ENCODE measurements at regions not wholly inside any gene's neighbourhood (a gene's known extent, or its start where the extent isn't known, plus 50 kb on each side); places are given as distances from the start of the nearest gene placed in this dataset.
A peak's percentile ranks its signal among the peaks of the same experiment; 100 is the strongest.

GRCh38 chr6:84554706-84555105 lies 209.7 kb downstream of the TBX18 start:
- H3K4me3 ChIP-seq: no peak overlapping the region
- no peak overlapping the region for H3K27ac ChIP-seq
- no peaks in the 10 kb centered on the region for H3K4me1 ChIP-seq
- intact Hi-C loops (cut with DNase I; ENCODE audit: low total_unique reads): no loop called here
- no peaks in the 10 kb centered on the region for H3K27me3 ChIP-seq
- no peaks in the 10 kb centered on the region for H3K36me3 ChIP-seq
- no peak for DNase-seq
- TF ChIP-seq POLR2A (IDR thresholded peaks at IDR 0.05) (no peak), EP300 (IDR thresholded peaks at IDR 0.05) (no peak), POLR2AphosphoS5 (IDR thresholded peaks at IDR 0.05) (no peak)
- TF ChIP-seq, protein P1, sequence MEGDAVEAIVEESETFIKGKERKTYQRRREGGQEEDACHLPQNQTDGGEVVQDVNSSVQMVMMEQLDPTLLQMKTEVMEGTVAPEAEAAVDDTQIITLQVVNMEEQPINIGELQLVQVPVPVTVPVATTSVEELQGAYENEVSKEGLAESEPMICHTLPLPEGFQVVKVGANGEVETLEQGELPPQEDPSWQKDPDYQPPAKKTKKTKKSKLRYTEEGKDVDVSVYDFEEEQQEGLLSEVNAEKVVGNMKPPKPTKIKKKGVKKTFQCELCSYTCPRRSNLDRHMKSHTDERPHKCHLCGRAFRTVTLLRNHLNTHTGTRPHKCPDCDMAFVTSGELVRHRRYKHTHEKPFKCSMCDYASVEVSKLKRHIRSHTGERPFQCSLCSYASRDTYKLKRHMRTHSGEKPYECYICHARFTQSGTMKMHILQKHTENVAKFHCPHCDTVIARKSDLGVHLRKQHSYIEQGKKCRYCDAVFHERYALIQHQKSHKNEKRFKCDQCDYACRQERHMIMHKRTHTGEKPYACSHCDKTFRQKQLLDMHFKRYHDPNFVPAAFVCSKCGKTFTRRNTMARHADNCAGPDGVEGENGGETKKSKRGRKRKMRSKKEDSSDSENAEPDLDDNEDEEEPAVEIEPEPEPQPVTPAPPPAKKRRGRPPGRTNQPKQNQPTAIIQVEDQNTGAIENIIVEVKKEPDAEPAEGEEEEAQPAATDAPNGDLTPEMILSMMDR (IDR thresholded peaks at IDR 0.05): no peak
- 71 to 82% (median 81%) methylated on average over 4 of the region's 4 CpGs for WGBS, 5 donors
- peaks cover 0 to 8% (median 0%) of the 10 kb centered on the region in 4 donors for H3K9me3 ChIP-seq

GRCh38 chr6:84554074-84554473 lies 210.3 kb downstream of the TBX18 start:
- no peak for TF ChIP-seq POLR2AphosphoS5 (IDR thresholded peaks at IDR 0.05)
- TF ChIP-seq EP300 (IDR thresholded peaks at IDR 0.05): no peak
- TF ChIP-seq POLR2A (IDR thresholded peaks at IDR 0.05): no peak
- TF ChIP-seq, protein P1 (IDR thresholded peaks at IDR 0.05): no peak
- intact Hi-C loops (cut with DNase I; ENCODE audit: low total_unique reads): no loop called here
- peak in 1 of 2 donors; percentile 20 for DNase-seq
- Histone ChIP-seq H3K27ac (no peak overlapping the region), H3K4me3 (no peak overlapping the region), H3K36me3 (no peaks in the 10 kb centered on the region), H3K9me3 (peaks cover 0 to 8% (median 0%) of the 10 kb centered on the region in 4 donors), H3K27me3 (no peaks in the 10 kb centered on the region), H3K4me1 (no peaks in the 10 kb centered on the region)

GRCh38 chr6:84553527-84553926 lies 210.9 kb downstream of the TBX18 start:
- no peaks in the 10 kb centered on the region for H3K4me1 ChIP-seq
- H3K4me3 ChIP-seq: no peak overlapping the region
- 21 to 48% (median 36%) methylated on average over 1 of the region's 1 CpG for WGBS, 5 donors
- no peak for DNase-seq
- intact Hi-C loops (cut with DNase I; ENCODE audit: low total_unique reads): no loop called here
- TF ChIP-seq EP300 (IDR thresholded peaks at IDR 0.05) (no peak), POLR2A (IDR thresholded peaks at IDR 0.05) (no peak), POLR2AphosphoS5 (IDR thresholded peaks at IDR 0.05) (no peak)
- TF ChIP-seq, protein P1 (IDR thresholded peaks at IDR 0.05): no peak
- no peak overlapping the region for H3K27ac ChIP-seq
- H3K9me3 ChIP-seq: peaks cover 0 to 8% (median 0%) of the 10 kb centered on the region in 4 donors
- H3K36me3 ChIP-seq: no peaks in the 10 kb centered on the region
- no peaks in the 10 kb centered on the region for H3K27me3 ChIP-seq

DNA sequence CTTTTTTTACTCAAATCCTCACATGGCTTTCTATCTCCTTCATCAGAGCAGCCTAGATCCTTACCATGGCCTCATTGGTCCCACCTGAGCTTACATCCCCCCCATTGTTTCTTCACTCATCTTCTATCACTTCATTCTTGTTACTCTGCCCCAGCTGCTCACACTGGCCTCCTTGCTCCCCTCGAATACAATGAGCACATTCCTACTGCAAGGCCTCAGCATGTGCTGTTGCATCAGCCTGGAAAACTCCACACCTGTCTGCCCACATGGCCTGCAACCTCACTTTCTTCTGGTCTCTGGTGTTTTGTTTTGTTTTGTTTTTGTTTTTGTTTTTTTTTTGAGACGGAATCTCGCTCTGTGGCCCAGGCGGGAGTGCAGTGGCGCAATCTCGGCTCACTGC lies 212.6 kb downstream of the TBX18 start:
- Histone ChIP-seq H3K36me3 (no peaks in the 10 kb centered on the region), H3K27ac (no peak overlapping the region), H3K9me3 (peaks cover 0 to 8% (median 0%) of the 10 kb centered on the region in 4 donors), H3K4me3 (no peak overlapping the region), H3K4me1 (no peaks in the 10 kb centered on the region), H3K27me3 (no peaks in the 10 kb centered on the region)
- TF ChIP-seq POLR2A (IDR thresholded peaks at IDR 0.05) (no peak), EP300 (IDR thresholded peaks at IDR 0.05) (no peak), POLR2AphosphoS5 (IDR thresholded peaks at IDR 0.05) (no peak)
- TF ChIP-seq, protein P1 (IDR thresholded peaks at IDR 0.05): no peak
- intact Hi-C loops (cut with DNase I; ENCODE audit: low total_unique reads): no loop called here
- no peak for DNase-seq
- WGBS, 5 donors: 88 to 94% (median 94%) methylated on average over 1 to 6 of the region's 6 CpGs

Data from stomach (tissue), 8 donors.